ENCODE measurements at regions not wholly inside any gene's neighbourhood (a gene's known extent, or its start where the extent isn't known, plus 50 kb on each side); places are given as distances from the start of the nearest gene placed in this dataset.

DNA sequence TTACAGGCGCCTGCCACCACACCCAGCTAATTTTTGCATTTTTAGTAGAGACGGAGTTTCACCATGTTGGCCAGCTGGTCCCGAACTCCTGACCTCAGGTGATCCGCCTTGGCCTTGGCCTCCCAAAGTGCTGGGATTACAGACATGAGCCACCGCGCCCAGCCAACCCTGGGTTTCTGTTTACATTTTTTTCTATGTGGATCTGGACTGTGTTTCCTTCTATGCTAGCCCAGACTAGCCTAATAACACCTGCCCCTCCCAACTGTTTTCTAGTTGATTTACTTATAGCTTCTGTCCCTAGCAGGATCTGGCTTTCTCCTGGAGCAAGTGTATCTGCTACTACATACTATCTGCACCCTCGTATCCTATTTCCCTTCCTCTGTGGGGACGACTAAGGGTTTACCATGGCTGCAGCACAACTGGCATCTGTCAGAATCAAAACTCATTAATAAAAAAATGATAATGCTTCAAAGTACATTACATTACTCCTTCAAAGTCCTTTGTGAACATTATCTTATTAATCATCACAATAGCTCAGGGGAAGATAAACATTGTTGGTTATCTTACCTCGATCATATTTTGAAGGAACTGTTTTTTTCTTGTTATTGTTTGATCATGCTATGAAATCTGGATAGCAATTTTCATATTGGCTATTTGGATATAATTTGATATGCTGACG, 228.3 kb downstream of the KLF5 start:
- no peak for DNase-seq (ENCODE audit: low read depth)

DNA sequence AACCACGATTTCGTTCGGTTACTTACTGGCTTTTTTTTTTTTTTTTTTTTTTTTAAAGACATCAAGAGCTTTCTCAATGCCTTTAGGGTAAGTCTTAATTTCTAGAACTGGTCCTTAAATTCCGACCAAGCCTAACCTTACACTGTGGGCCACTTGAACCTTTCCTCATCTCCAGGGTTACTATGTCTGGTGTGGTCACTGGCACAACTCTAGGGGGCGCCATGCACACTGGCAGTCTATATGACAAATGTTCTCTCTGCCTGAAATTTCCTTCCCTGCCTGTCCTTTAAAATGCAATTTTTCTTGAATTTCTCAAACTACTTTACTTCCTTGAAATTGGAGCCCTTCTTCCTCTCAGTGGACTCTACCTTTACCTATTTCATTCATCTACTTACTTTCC, 227.4 kb downstream of the KLF5 start:
- no peak for DNase-seq (ENCODE audit: low read depth)

GRCh38 chr13:73284081-73284874, 225.5 kb downstream of the KLF5 start:
- DNase-seq (ENCODE audit: low read depth): no peak

GRCh38 chr13:73283636-73284035, 224.8 kb downstream of the KLF5 start:
- DNase-seq (ENCODE audit: low read depth): no peak

DNA sequence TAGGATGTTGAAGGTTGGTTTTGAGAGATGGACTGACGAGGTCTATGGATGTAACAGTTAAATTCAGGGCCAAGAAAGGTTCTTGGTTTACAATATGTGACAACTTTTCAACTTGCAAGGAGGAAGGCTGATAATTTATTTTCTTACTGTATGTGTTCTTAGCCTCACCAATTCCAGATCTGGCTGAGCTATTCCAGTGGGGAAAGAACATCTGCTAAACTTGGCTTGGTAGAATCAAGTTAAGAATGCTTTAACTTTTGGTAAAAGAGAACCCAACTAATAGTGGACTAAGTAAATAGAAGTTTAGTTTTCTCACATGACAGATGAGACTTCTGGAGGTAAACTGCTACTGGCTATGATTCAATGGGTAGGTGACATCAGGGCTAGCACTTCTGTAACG, 222.9 kb downstream of the KLF5 start:
- no peak for DNase-seq (ENCODE audit: low read depth)

DNA sequence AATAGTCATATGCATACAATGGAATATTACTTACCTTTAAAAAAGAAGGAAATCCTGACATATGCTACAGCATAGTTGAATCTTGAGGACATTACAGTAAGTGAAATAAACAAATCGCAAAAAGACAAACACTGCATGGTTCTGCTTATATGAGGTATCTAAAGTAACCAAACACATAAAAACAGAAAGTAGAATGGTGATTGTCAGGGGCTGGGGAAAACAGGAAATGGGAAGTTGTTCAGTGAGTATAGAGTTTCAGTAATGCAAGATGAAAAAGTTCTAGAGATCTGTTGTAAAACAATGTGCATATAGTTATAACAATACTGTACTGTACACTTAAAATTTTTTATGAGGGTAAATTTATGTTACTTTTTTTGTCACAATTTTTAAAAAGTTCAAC, 219.4 kb downstream of the KLF5 start:
- DNase-seq (ENCODE audit: low read depth): no peak

DNA sequence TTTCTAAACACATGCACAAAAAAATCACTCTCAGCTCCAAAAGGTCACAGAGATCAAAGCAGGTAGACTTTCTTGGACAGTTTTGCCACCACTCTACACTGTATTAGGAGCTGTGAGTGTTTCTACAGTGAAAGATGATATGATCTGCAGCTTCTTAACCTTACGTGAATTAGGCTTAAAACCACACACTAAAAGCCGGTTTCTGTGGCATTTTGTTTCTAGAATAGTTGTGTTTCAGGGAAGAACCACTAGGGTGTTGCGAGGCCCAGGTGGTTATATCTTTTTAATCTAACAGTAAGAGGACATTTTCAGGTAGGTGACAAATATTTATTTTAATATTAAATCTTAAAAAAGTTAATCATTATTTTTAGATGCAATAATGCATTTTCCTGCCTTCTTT, 216.4 kb downstream of the KLF5 start:
- DNase-seq (ENCODE audit: low read depth): no peak

GRCh38 chr13:73274147-73274546, 215.3 kb downstream of the KLF5 start:
- DNase-seq (ENCODE audit: low read depth): no peak

- DNase-seq (ENCODE audit: low read depth): no peak
Measured at GRCh38 chr13:73273745-73274144, 214.9 kb downstream of the KLF5 start.

- DNase-seq (ENCODE audit: low read depth): no peak
Measured at GRCh38 chr13:73273276-73273675, 214.5 kb downstream of the KLF5 start.

DNA sequence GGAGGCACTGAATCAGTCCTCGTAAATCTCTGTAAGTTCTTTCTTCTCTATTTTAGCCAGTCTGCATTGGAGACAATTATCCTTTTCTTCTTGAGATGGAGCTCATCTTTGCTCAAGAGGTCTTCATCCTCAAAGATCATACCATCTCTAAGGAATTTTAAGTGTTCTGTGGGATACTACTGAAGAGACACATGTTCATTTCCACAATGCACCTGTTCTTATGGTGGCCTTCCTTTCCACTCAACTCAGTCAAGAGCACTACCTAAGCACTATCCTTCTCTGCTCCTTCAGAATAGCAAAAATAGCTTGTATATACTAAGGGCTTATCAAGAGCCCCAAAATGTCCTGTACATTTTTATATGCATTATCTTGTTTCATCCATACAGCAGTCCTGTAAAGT, 214.0 kb downstream of the KLF5 start:
- no peak for DNase-seq (ENCODE audit: low read depth)

DNA sequence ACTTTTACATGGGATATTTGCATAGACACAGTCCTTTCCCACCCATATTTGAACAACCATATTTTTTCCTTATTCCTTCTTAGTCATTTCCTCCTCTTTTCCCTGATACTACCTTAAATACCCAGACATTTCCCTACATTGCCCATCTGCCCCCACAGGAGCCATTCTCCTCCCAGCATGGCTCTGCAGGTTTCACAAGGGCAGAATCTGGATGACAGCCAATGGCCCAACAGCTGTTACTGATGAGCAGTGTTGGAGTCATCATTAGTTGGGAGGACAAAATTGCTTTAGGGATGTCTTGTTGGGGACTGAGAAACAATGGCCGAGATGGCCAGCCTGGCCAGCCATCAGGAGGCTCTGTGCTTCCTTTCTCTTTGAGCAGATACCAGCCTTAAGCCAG, 209.5 kb downstream of the KLF5 start:
- DNase-seq (ENCODE audit: low read depth): no peak

DNA sequence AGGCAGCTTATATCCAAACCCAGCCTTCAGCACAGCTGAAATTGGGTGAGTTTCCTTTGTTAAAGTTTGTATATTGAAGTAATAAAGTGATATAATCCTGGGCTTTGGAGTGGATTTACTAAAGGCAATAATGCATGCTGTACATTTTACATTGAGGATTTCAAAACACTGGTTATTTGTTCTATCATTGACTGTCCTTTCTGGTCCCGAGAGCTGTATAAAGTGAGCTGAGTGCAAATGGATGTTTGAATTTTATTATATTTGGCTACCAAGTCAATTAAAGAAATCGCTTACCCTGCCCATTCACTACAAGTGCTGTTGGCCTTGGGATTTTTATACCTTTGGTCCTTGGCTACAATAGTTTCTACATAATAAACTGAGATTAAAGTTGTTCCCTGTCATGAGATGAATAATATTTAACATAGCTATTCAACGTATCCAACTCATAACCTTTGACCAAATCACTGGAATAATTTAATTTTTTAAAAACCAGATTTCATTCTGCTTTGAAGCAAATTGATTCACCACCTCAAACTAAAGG, 207.9 kb downstream of the KLF5 start:
- no peak for DNase-seq (ENCODE audit: low read depth)

DNA sequence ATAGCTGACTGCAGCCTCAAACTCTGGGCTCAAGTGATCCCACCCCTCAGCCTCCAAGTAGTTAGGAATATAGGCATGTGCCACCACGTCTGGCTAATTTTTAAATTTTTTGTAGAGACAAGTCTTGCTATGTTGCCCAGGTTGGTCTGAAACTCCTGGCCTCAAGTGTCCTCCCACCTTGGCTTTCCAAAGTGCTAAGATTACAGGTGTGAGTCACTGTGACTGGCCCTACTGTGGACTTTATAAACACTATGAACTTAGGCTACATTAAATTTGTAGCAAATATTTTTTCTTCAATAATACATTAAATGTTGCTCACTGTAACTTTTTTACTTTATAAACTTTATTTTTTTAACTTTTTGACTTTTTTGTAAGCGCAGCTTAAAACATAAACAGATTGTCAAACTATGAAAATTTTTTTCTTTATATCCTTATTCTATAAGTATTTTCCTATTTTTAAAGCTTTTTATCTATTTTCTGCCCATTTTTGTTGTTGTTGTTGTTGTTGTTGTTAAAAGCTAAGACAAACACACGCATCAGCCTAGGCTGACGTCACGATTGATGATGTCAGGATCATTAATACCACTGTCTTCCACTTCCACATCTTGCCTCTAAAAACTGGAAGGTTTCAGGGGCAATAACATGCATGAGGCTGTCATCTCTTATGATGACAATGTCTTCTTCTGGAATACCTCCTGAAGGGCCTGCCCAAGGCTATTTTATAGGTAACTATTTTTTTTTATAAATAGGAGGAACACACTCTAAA, 204.2 kb downstream of the KLF5 start:
- no peak for DNase-seq (ENCODE audit: low read depth)

GRCh38 chr13:73261739-73262216, 203.0 kb downstream of the KLF5 start:
- DNase-seq (ENCODE audit: low read depth): no peak

GRCh38 chr13:73259061-73260017, 200.5 kb downstream of the KLF5 start:
- DNase-seq (ENCODE audit: low read depth): no peak

GRCh38 chr13:73258406-73258805, 199.6 kb downstream of the KLF5 start:
- no peak for DNase-seq (ENCODE audit: low read depth)

- DNase-seq (ENCODE audit: low read depth): no peak
Measured at GRCh38 chr13:73254827-73255226, 196.0 kb downstream of the KLF5 start.

- no peak for DNase-seq (ENCODE audit: low read depth)
Measured at GRCh38 chr13:73251626-73252265, 192.9 kb downstream of the KLF5 start.

DNA sequence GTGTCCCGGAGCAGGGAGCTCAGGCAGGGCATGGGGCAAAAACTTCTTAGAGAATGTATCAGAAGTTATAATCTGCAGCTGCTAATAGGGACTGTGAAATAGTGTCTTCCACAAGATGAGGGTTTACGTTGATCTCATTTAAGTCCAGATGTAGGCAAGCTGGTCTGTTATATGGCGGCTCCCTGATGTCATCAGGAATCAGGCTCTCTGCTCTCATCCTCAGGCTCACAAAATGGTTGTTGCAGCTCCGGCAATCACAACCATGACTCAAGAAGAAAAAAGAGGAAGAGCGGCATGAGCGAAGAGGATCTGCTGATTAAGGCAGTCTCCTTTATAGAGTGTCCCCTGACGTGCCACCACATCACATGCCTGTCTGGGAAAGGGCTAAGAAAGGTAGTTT, 191.3 kb downstream of the KLF5 start:
- no peak for DNase-seq (ENCODE audit: low read depth)
